ENCODE measurements at regions not wholly inside any gene's neighbourhood (a gene's known extent, or its start where the extent isn't known, plus 50 kb on each side); places are given as distances from the start of the nearest gene placed in this dataset.

DNA sequence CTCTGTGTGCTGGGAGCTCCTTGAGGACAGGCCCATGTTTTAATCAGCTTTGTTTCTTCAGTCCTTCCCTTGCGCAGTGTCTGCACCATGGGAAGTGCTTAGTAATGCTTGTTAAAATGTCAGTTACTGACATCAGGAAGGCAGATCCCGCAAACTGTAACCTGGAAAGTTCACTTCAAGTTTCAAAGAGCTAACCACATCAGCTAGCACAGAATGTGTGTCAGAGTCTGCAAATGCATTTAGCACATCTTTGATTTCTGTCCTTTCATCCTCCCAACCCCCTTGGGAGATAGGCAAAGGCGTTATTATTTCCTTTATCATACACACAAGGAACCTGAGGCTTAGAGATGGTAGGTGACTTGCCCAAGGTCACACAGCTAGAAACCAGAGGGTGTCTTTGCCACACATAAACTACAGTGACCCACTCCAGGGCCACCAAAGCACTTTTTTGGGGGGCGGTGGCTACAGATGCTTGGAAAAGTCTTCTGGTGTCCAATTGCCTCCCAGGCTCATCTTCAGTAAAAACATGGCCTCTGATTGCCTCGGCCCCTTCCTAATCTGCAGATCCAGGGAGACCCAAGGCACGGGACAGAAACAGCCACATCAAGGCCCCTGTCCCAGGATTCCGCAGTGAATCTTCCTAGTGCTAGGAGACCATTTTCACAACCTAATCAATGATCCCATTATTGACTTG lies 116.2 kb upstream of the GPR26 start:
- TF ChIP-seq MXI1 (IDR thresholded peaks at IDR 0.05; ENCODE audit: low read depth, low read length) (no peak), DLX4 (CRISPR knock-in tag; IDR thresholded peaks at IDR 0.05) (no peak), CHD2 (IDR thresholded peaks at IDR 0.05; ENCODE audit: low read depth, low read length) (no peak), PCBP2 (IDR thresholded peaks at IDR 0.05; ENCODE audit: low read depth, low read length, poor library complexity, severe bottlenecking) (no peak), PTTG1 (tag; IDR thresholded peaks at IDR 0.05; ENCODE audit: low read depth) (no peak), CTCF (IDR thresholded peaks at IDR 0.05 in 2 of 3, conservative IDR thresholded peaks at IDR 0.05 in 1 of 3; ENCODE audit: insufficient read depth in 2 of 3, low read depth in 1 of 3, low read length in 3 of 3) (no peak), ZC3H11A (IDR thresholded peaks at IDR 0.05; ENCODE audit: low read depth, low read length) (no peak), TCFL5 (CRISPR knock-in tag; conservative IDR thresholded peaks at IDR 0.05) (no peak), JUN (IDR thresholded peaks at IDR 0.05; ENCODE audit: borderline replicate concordance, low read depth, low read length) (no peak), JUN (CRISPR knock-in tag; IDR thresholded peaks at IDR 0.05; ENCODE audit: borderline replicate concordance) (no peak), NR2C2 (CRISPR knock-in tag; IDR thresholded peaks at IDR 0.05) (no peak), NR2C2 (tag; IDR thresholded peaks at IDR 0.05) (no peak)
- TF ChIP-seq, protein P1, sequence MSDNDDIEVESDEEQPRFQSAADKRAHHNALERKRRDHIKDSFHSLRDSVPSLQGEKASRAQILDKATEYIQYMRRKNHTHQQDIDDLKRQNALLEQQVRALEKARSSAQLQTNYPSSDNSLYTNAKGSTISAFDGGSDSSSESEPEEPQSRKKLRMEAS (CRISPR knock-in tag; IDR thresholded peaks at IDR 0.05) = no peak
- TF ChIP-seq, protein P2, sequence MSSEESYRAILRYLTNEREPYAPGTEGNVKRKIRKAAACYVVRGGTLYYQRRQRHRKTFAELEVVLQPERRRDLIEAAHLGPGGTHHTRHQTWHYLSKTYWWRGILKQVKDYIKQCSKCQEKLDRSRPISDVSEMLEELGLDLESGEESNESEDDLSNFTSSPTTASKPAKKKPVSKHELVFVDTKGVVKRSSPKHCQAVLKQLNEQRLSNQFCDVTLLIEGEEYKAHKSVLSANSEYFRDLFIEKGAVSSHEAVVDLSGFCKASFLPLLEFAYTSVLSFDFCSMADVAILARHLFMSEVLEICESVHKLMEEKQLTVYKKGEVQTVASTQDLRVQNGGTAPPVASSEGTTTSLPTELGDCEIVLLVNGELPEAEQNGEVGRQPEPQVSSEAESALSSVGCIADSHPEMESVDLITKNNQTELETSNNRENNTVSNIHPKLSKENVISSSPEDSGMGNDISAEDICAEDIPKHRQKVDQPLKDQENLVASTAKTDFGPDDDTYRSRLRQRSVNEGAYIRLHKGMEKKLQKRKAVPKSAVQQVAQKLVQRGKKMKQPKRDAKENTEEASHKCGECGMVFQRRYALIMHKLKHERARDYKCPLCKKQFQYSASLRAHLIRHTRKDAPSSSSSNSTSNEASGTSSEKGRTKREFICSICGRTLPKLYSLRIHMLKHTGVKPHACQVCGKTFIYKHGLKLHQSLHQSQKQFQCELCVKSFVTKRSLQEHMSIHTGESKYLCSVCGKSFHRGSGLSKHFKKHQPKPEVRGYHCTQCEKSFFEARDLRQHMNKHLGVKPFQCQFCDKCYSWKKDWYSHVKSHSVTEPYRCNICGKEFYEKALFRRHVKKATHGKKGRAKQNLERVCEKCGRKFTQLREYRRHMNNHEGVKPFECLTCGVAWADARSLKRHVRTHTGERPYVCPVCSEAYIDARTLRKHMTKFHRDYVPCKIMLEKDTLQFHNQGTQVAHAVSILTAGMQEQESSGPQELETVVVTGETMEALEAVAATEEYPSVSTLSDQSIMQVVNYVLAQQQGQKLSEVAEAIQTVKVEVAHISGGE (CRISPR knock-in tag; IDR thresholded peaks at IDR 0.05) = no peak
